HG03571 (cell line): ENCODE measurements at regions not wholly inside any gene's neighbourhood (a gene's known extent, or its start where the extent isn't known, plus 50 kb on each side); places are given as distances from the start of the nearest gene placed in this dataset.

ENCODE experiments used
- ATAC-seq: cut with Tn5 transposase; IDR thresholded peaks from one replicate; pipeline ENCODE4 v1.9.1; 2021; ENCODE audit not compliant: unreplicated experiment

DNA sequence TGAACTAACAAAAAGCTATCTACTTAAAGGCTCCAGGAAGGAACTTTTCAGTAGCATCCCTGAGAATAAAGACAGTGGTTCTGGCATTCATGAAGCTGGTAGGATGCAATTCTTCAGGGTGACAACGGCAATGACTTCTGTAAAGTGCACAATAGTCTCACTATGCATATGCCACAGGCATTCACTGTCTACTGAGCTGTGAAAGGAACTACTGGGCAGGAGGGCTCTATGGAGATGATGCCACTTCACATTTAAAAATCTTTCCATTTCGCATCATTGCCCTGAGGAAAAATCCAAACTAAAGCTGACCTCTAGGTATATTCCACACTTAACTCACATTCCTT is 2020.6 kb upstream of the PCDH20 start:
- no peak for ATAC-seq

DNA sequence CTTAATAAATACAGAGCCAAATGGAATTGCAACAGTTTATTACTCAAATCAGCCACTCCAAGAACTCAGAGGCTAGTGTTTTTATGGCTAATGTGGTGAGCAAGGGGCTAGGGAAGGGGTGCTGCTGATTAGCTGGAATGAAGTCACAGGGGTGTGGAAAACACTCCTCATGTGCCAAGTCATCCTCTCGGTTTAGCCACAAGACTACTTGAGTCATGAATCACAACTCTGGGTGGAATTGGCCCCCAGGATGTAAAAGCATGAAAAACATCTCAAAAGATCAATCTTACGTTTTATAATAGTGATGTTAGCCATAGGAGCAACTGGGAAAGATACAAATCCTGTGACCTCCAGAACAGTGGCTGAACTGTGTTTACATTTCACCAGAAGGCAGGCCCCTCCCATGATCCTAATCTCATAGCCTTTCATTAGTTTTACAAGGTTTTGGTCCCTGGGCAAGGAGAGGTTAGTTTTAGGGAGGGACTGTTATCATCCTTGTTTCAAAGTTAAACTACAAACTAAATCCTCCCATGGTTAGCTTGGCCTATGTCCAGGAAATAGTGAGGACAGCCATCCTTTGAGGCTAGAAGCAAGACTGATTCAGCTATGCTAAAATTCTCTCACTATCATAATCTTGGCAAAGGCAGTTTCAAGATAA is 2020.1 kb upstream of the PCDH20 start:
- ATAC-seq = no peak

DNA sequence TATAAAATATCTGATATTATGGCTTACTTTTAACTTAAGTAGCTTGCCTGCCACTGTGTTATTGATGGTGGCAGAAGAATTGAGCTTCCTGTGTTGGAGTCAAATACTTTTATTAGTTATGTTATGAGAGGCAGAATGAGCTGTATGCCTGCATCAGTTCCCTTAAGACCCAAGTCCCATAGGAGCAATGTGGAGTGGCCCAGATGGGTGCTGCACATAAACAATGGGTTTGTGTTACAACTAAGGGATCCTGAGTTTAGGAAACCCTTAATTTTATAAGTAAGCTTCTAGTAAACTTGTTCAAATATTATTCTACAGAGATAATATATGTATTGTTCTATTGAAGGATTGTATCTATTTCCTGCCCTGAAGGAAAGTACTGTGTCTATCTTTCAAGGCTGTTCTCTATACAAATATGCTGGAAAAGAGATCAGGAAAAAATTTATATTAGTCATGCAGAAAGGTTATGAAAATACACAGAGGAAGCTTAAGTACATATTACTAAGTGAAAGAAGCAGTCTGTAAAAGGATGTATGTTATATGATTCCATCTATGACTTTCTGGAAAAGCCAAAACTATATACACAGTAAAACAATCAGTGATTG is 2018.0 kb upstream of the PCDH20 start:
- ATAC-seq = no peak

DNA sequence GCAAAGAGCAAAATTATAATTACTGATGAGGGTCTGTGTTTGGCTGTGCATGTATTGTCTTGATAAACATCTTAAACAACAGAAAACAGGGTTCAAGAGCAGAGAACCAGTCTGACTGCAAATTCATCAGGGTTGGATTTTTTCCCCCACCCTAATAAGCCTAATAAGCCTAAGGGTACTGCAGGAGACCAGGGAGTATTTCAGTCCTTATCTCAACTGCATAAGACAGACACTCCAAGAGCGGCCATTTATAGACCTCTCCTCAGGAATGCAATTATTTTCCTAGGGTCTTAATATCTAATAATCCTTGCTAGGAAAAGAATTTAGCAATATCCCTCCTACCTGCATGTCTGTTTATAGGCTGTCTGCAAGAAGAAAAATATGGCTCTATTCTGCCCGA is 2011.5 kb upstream of the PCDH20 start:
- ATAC-seq = no peak

DNA sequence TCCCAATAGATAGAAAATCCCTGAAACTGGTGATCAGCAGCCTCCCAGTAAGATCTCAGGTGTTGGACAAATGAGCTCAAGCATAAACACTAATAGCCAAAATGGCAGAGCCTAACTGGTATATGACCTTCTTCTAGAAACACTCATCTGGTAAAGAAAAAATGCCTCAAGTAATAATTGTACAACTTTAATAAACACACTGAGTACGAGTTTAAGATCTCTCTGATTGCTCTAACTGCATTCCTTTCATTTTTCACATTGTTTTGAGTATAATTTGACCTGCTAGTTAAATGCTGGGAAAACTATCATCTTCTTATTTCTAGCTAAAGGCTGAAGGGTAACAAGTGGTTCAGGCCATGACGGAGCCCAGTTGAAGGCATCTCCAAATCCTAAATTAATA is 2009.5 kb upstream of the PCDH20 start:
- ATAC-seq = no peak

DNA sequence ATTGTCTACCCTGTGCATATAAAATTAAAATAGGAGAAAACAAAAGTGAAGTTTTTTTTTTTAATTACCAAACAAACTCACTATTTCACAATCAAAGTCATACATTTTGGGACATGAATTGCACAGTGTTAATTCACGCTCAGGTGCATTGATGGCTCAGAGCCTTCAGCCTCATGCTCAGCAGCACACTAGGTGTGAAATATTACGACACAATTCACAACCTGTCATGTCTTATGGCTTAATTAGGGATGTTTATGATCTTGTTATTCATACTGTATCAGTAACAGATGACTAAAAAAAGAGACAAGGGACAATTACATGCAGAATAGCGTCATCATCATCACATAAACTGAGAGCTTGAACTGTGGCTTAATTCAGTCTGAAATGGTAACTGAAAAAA is 2005.5 kb upstream of the PCDH20 start:
- ATAC-seq = no peak

DNA sequence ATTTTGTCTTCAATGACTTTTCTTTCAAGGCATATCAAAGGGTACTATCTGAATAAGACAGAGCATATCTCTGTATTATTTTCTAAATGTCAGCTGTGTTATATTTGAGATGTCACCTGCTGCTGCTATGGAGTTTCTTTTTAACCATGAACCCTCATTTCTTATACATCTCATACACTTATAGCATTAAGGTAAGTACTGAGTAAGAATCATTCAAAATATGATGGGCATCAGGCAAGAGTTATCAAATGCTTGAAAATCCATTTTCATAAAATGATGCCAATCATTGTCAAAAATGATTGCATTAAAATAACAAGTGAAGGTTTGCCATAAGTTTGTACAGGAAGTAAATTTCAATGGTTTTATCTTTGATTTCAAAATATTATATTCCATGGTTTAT is 2005.0 kb upstream of the PCDH20 start:
- no peak for ATAC-seq

DNA sequence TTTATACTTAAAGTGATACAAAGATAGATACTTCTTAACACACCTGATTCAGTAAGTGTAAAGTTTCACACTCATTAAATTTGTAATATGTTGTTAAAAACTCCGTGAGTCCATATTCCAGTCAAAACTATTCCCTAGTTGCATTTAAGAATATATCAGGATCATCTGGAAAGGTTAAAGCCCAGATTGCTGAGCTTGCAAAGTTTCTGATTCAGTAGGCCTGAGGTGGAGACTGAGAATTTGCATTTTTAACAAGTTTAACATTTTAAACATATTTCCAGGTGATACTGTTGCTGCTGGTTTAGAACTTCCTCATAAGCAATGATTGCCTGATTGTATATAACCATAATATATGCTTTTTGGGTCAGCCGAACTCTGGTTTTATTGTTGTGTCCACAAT is 1998.6 kb upstream of the PCDH20 start:
- no peak for ATAC-seq

DNA sequence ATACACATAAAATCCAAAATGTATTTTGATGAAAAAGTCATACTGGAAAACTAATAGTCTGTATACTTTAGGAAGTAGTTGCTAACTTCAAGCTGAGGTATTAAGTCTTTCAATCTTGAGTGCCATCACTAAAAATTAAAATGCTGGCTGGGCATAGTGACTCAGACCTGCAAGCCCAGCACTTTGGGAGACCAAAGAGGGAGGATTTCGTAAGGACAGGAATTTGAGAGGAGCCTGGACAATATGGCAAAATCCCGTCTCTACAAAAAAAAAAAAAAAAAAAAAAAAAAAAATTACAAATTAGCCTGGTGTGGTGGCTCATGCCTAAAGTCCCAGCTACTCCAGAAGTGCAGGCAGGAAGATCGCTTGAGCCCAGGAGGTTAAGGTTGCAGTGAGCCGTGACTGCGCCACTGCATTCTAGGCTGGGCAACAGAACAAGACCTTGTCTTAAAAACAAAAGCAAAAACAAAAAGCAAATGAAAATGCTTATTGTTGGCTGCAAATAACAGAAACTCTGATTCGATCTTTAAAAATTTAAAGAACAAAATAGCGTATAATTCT is 1994.2 kb upstream of the PCDH20 start:
- no peak for ATAC-seq

DNA sequence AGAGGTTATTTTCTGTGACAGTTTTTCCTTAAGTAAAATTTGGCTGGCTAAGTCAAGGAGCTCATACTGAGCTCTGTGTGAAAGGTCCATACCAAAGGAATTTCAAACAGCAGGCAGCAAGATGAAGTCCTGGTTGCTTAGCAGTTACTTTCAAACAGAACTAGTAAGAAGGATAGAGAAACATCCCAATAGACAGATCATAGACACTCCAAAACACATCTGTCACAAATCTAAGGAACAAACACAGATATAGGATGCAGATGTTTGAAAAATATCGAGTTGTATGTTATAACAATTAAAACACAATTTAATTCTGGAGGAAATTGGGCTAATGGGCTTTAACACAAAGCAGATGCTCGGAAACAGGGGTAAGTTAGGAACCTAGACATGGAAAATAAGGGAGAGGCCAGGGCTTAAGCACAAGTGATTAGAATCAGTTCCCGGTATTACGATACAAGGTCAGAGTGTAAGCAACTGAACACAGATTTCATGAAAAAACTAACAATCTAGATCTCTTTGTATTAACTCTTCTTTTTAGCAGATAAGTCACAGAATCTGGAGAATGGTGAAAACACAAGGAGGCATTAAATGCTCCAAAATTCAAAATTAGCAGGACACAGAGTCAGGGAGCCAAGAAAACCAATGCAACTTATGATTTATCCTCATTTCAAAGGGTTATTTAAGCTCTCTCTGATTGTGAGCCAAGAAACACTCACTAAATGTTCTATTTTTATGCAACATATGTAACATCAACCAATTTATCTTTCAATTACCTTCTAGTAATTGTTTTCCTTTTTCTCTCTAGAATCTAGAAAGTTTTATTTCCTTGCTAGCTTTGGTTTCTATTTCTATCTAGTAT is 1992.9 kb upstream of the PCDH20 start:
- ATAC-seq = no peak

DNA sequence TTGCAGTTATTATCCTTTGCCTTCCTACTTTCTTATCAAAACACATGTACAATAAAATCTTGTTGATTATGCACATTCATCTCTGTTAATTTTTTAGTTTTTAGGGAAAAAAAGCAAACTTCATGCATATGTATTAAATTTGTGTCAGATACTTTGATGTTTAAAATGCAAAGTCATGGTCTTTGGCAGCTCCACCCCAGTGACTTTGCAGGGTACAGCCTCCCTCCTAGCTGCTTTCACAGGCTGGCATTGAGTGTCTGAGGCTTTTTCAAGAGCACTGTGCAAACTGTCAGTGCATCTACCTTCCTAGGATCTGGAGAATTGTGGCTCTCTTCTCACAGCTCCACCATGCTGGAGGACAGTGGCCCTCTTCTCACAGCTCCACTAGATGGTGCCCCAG is 1988.1 kb upstream of the PCDH20 start:
- ATAC-seq = no peak

DNA sequence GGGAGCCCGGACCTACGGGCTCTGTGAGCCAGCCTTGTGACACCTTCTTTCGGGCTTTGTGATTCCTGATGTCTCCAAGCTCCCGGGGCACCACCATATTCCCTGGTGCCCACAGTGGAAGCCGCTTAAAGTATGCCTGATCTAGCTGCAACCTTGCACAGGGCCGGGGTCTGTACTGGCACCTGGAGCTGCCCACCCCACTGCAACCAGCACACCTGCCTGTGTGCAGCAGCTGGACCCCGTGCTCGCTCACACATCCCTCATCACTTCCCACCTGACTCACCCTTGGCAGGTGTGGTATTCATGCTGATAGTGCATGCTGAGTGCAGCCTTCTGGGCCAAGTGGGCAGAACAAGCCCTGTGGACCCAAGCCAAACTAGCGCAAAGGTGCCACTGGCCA is 1981.1 kb upstream of the PCDH20 start:
- ATAC-seq = no peak

DNA sequence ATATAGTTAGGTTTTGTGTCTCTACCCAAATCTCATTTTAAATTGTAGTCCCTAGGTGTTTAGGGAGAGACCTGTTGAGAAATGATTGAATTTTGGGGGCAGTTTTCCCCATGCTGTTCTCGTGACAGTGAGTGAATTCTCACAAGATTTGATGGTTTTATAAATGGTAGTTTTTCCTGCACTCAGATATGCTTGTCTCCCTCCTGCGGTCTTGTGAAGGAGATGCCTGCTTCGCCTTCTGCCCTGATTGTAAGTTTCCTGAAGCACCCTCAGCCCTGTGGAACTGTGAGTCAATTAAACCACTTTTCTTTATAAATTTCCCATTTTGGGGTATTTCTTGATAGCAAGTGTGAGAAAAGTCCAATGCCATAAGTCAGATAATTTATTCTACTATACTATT is 1977.5 kb upstream of the PCDH20 start:
- ATAC-seq = no peak

DNA sequence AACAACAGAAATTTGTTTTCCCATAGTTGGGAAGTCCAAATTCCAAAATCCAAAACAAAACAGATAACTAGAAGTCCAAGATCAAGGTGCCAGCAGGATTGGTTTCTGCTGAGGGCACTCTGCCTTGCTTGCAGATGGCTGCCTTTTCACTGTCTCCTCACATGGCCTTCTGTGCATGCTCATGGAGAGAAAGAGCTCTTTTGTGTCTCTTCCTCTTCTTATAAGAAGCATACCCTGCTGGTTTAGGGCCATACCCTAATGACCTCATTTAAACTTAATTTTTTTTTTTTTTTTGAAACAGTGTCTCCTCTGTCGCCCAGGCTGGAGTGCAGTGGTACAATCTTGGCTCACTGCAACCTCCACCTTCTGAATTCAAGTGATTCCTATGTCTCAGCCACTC is 1974.1 kb upstream of the PCDH20 start:
- ATAC-seq = no peak

DNA sequence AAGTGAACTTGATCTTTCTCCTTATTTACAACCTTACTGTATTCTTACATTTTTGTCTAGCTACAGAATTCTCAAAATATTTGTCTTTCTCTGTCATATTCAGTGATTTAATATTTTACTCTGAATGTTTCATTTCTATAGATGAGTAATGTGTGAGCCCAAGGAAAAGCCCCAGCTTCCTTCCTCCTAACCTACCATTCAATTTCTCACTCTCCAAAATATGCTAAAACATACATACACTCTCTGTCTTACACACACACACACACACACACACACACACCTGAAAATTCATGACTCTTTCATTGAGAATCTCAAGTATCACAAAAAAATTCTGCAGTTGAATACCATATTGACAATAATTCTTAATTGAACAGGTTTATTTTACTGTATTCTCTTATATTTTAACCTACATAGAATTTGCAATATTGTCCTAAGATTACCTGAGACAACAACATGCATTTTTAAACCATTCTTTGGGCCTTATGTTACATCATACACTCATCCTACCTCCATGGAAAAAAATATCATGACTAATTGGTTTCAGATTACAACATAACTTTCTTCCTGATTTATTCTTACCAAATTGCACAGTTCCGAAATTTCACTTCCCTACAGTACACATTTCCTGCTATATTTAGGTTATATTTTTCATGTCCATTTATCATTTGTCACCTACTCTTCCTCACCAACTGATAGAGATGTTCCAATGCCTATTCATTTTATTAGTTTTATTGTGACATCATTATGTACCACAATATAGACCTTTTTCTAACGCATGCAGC is 1965.6 kb upstream of the PCDH20 start:
- ATAC-seq = no peak

DNA sequence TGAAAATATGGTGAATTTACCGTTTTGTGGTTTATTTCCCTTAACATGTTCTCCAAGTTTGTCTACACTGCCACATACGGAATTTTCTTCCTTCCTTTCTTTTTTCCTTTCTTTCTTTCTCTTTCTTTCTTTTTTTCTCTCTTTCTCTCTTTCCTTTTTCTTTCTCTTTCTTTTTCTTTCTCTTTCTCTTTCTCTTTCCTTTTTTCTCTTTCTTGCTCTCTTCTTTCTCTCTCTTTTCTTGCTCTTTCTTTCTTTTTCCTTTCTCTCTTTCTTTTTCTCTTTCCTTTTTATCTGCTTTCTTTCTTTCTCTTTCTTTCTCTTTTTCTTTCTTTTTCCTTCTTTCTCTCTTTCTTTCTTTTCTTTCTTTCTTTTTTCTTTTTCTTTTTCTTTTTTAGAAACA is 1962.3 kb upstream of the PCDH20 start:
- no peak for ATAC-seq

DNA sequence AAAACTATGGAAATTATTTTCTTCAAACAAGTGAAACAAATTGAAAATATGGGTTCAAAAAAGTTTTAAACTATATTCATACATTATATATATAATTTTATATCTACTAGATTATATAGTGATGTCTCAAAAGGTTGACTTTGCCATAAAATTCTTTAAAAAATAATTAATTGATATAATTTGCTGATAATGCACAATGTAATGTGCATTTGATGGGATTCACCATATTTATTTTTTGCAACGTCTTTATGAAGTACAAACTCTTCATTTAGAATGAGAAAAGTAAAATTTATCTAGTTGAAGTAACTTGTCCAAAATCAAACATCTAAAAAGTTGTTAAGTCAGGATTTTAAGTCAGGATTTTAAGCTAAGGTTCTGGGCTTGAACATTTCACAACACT is 1954.5 kb upstream of the PCDH20 start:
- no peak for ATAC-seq

DNA sequence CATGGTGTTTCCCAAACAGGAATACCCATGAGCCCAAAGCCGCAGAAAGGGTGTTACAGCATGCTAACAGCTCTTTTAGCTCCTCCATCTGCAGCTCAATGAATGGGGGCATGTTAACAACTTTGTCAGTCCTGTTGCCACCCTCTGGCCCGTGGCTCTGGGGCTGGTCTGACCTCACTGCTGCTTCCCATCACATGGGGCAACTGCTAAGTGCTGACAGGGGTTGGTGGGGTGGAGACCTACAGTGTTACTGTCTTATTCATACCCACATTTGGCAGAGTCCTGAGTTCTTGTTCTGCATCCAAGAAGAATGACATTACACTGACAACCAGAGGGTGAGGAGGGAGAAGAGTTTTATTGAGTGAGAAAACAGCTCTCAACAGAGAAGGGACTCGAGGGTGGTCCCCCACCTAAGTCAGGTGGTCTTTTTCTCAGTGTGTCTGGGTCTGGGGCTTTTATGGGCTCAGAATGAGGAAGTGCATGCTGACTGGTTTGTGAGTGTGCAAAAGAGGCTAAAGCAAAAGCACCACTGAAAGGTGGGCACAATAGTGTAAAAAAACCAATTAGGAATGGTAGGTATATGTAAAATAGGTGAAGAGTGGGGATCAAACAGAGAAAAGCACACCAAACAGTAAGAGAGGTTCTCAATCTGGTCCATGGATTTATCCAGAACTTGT is 1952.0 kb upstream of the PCDH20 start:
- ATAC-seq = no peak

DNA sequence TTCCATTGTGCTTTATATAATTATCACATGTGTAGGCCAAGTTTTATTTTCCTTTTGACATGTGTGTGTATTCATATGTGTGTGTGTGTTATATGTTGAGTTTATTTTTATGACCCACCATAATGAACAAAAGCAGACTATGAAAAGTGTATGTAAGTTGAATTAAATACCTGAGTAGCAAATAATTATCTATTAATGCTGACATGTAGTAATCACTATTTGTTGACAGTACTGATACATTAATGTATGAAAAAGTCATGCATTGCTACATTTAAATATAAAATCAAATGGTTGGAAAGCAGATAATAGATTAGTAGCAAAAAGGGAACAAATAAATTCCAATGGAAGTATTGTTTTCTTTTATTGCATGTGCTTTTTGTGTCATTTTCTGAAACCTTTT is 1948.5 kb upstream of the PCDH20 start:
- no peak for ATAC-seq

DNA sequence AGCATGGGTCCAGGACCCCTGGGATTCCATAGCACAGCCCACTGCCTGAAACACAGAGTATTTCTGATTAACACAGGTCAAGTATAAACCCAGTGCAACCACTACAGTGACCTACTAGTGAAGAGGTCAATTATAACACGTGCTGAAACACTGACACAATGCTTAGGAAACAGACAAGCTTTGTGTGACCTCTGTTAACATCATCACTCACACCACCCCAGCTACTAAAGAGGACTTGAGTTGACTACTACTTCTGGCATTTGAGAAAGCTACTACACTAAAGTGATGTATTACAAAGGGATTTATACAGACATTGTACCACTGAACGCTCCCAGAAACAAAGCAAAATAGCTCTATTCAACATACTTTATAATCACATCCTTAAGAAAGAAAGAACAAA is 1935.9 kb upstream of the PCDH20 start:
- ATAC-seq = no peak

DNA sequence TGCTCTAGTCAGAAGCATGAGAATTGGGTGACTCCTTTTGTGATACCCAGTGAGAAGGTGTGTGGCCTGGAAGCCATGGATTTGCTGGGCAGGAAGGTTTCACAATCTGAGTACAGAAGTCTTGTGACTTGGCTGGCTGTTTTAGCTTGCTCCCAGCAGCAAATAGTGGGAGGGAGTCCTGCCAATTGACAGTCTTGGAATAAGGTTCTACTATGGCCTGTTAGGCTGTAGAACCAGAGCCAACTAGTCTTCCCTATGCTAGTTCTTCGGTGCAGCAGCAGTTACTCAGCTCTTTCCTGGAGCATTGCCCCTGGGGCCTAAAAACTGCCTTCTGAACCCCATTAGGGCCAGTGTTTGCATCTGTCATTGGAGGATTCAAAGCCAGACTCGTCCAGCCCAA is 1935.4 kb upstream of the PCDH20 start:
- ATAC-seq = no peak
